A549 (cell line): ENCODE measurements at regions not wholly inside any gene's neighbourhood (a gene's known extent, or its start where the extent isn't known, plus 50 kb on each side); places are given as distances from the start of the nearest gene placed in this dataset.

ENCODE experiments used
- CTCF ChIP-seq: fragments of >200 bp; sonication (Bioruptor Twin); formaldehyde crosslinking; IDR thresholded peaks from 3 replicates; pipeline ENCODE4 v1.5.1; 2016
- POLR2A ChIP-seq: IDR thresholded peaks from 2 replicates; pipeline ENCODE4 v1.6.1; 2012; ENCODE audit warnings: mild to moderate bottlenecking, low read length
- SMC3 ChIP-seq: fragments of >200 bp; sonication (Bioruptor Twin); formaldehyde crosslinking; IDR thresholded peaks from 3 replicates; pipeline ENCODE4 v1.6.1; 2018; ENCODE audit warnings: inconsistent platforms

- no peak for TF ChIP-seq POLR2A
- no peak for TF ChIP-seq CTCF
- no peak for TF ChIP-seq SMC3
These were observed 50.6 kb upstream of the GNAO1 start for GRCh38 chr16:56140645-56141044.
